HG03025 (cell line): ENCODE measurements at regions not wholly inside any gene's neighbourhood (a gene's known extent, or its start where the extent isn't known, plus 50 kb on each side); places are given as distances from the start of the nearest gene placed in this dataset.
"Not testable (repeated sequence)": the region's sequence is repeated elsewhere in the genome, so short reads cannot be mapped to it uniquely, and the experiment has no call there.

Experiments used
- ATAC-seq: cut with Tn5 transposase; IDR thresholded peaks from one replicate; pipeline ENCODE4 v1.9.1; 2021; ENCODE audit warnings: mild to moderate bottlenecking, moderate library complexity; ENCODE audit not compliant: unreplicated experiment, low FRiP score

- ATAC-seq, result no peak
Measured at GRCh38 chr3:101142160-101142559, 148.9 kb upstream of the ABI3BP start.

- ATAC-seq, result no peak
Measured at GRCh38 chr3:101141135-101141534, 147.9 kb upstream of the ABI3BP start.

GRCh38 chr3:101138817-101139216, 145.6 kb upstream of the ABI3BP start:
- no peak for ATAC-seq

- no peak for ATAC-seq
Measured at GRCh38 chr3:101134331-101134730, 141.1 kb upstream of the ABI3BP start.

- ATAC-seq, result peak; percentile 82
Measured at GRCh38 chr3:101133652-101134051, 140.4 kb upstream of the ABI3BP start.

GRCh38 chr3:101133197-101133596, 140.0 kb upstream of the ABI3BP start:
- not testable (repeated sequence) for ATAC-seq

- no peak for ATAC-seq
Measured at GRCh38 chr3:101131767-101132166, 138.5 kb upstream of the ABI3BP start.

GRCh38 chr3:101128786-101129185, 135.6 kb upstream of the ABI3BP start:
- no peak for ATAC-seq

- ATAC-seq, result no peak
Measured at GRCh38 chr3:101128001-101128400, 134.8 kb upstream of the ABI3BP start.

- no peak for ATAC-seq
Measured at GRCh38 chr3:101124125-101124524, 130.9 kb upstream of the ABI3BP start.

- no peak for ATAC-seq
Measured at GRCh38 chr3:101123081-101123480, 129.9 kb upstream of the ABI3BP start.

GRCh38 chr3:101122681-101123080, 129.5 kb upstream of the ABI3BP start:
- ATAC-seq, result no peak

- ATAC-seq, result no peak
Measured at GRCh38 chr3:101120039-101120438, 126.8 kb upstream of the ABI3BP start.

- no peak for ATAC-seq
Measured at GRCh38 chr3:101119535-101119934, 126.3 kb upstream of the ABI3BP start.

- ATAC-seq, result no peak
Measured at GRCh38 chr3:101117980-101118379, 124.8 kb upstream of the ABI3BP start.

GRCh38 chr3:101117465-101117864, 124.2 kb upstream of the ABI3BP start:
- ATAC-seq, result no peak

- not testable (repeated sequence) for ATAC-seq
Measured at GRCh38 chr3:101110295-101110694, 117.1 kb upstream of the ABI3BP start.

- ATAC-seq, result no peak
Measured at GRCh38 chr3:101104321-101104720, 111.1 kb upstream of the ABI3BP start.

GRCh38 chr3:101102678-101103296, 109.6 kb upstream of the ABI3BP start:
- ATAC-seq, result no peak

- ATAC-seq, result no peak
Measured at GRCh38 chr3:101100361-101101009, 107.3 kb upstream of the ABI3BP start.

GRCh38 chr3:101099791-101100190, 106.6 kb upstream of the ABI3BP start:
- no peak for ATAC-seq

- no peak for ATAC-seq
Measured at GRCh38 chr3:101096444-101096843, 103.2 kb upstream of the ABI3BP start.
